ENCODE measurements at regions not wholly inside any gene's neighbourhood (a gene's known extent, or its start where the extent isn't known, plus 50 kb on each side); places are given as distances from the start of the nearest gene placed in this dataset.
A peak's percentile ranks its signal among the peaks of the same experiment; 100 is the strongest.

DNA sequence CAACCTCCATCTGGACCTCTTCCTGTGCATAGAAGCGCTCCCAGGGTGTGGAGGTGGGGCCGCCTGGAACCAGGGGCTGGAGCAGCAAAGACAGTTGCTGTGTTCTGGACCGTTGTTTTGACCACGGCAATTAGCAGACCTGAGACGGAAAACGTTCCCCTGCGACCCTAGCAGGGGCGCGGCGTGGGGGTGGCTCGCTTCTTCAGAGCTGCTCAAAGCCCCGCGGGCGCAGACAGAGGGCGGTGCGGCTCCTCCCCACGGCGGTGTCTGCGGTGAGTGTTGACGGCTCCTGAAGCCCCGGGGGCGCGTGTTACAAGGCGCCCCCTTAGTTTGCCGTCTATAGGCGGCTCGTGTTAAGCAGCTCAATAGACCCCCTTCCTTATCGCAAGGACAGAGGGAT is 79.2 kb downstream of the TRIML1 start:
- FAIRE-seq: no peak
- Histone ChIP-seq H3K4me1 (peaks cover 13% of the 10 kb centered on the region; the same call in 2 of the 3 replicates), H3K4me3 (no peak overlapping the region), H3K4me2 (no peak overlapping the region), H3K27ac (no peak overlapping the region; a peak in 1 of 6 replicates), H3K9me3 (no peaks in the 10 kb centered on the region)
- no peak for DNase-seq (ENCODE audit: low read depth in 1 of 2, low spot score in 1 of 2)
- TF ChIP-seq HOXB13 (CRISPR knock-in tag; IDR thresholded peaks at IDR 0.05; ENCODE audit: low read depth): no peak
- no peak for TF ChIP-seq TP53 (CRISPR knock-in tag; IDR thresholded peaks at IDR 0.05)
- no peak for TF ChIP-seq ELK1 (IDR thresholded peaks at IDR 0.05; ENCODE audit: low read depth, low read length)
- ChIA-PET CTCF (no interaction called here), POLR2A (no interaction called here)
- no peak for ATAC-seq
- WGBS (ENCODE audit: missing lambda C conversion rate): 96% methylated on average over 7 of the region's 28 CpGs

DNA sequence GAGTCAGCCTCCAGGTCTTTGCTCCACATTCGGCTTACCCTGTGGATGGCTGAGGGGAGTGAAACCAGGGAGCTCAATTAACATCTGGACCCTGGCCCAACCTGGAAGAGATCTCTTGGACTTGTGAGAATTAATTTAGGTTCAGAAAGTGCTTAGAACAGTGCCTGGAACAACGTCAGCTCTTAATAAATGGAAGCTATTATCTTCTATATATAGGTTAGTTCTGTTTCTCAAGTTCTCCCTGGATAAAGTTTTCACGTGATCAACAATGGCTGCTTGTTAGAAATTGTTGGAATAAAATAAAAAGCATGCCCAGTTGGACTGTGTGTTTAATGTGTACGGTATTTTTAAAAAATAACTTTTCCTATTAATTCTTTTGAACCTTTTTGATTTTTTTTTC is 80.8 kb downstream of the TRIML1 start:
- no peak for ATAC-seq
- POLR2A ChIA-PET: no interaction called here
- FAIRE-seq: no peak
- WGBS (ENCODE audit: missing lambda C conversion rate): 88% methylated on average over 4 of the region's 4 CpGs
- CTCF ChIA-PET: no interaction called here
- TF ChIP-seq MAZ (IDR thresholded peaks at IDR 0.05; ENCODE audit: borderline replicate concordance, low read depth, low read length) (no peak), RNF2 (IDR thresholded peaks at IDR 0.05; ENCODE audit: borderline replicate concordance, low read depth) (no peak), FOSL2 (IDR thresholded peaks at IDR 0.05) (no peak), FOSL2 (CRISPR knock-in tag; IDR thresholded peaks at IDR 0.05) (no peak), HDAC2 (IDR thresholded peaks at IDR 0.05) (no peak), FOSB (CRISPR knock-in tag; IDR thresholded peaks at IDR 0.05) (no peak), EHF (CRISPR knock-in tag; IDR thresholded peaks at IDR 0.05) (no peak), MYC (IDR thresholded peaks at IDR 0.05; ENCODE audit: borderline replicate concordance, low read length) (no peak), EP300 (IDR thresholded peaks at IDR 0.05) (no peak), POLR2A (IDR thresholded peaks at IDR 0.05; ENCODE audit: low read length) (no peak), HOXB13 (CRISPR knock-in tag; IDR thresholded peaks at IDR 0.05; ENCODE audit: low read depth) (no peak)
- TF ChIP-seq, protein P1, sequence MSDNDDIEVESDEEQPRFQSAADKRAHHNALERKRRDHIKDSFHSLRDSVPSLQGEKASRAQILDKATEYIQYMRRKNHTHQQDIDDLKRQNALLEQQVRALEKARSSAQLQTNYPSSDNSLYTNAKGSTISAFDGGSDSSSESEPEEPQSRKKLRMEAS (IDR thresholded peaks at IDR 0.05): no peak
- peaks cover 6% of the 10 kb centered on the region; the same call in 2 of the 3 replicates for H3K4me1 ChIP-seq
- no peak for DNase-seq (ENCODE audit: low read depth in 1 of 2, low spot score in 1 of 2)
- no peak overlapping the region for H3K4me2 ChIP-seq
- no peaks in the 10 kb centered on the region for H3K9me3 ChIP-seq
- no peak overlapping the region for H3K4me3 ChIP-seq
- H3K27ac ChIP-seq: peak overlapping the region in 1 of 2 experiments; percentile 33; a peak in 1 of 6 replicates

- ChIA-PET POLR2A (no interaction called here), CTCF (interaction anchor here (0.6 kb wide), 1 partner anchor 596 kb away, joined by 4 read pairs; no protein-coding TSS in a partner anchor)
- WGBS (ENCODE audit: missing lambda C conversion rate): 85% methylated on average over 2 of the region's 2 CpGs
- Histone ChIP-seq H3K4me3 (no peak overlapping the region), H3K4me2 (no peak overlapping the region), H3K27ac (no peak overlapping the region), H3K4me1 (no peaks in the 10 kb centered on the region), H3K9me3 (no peaks in the 10 kb centered on the region)
- no peak for FAIRE-seq
- TF ChIP-seq GATA3 (IDR thresholded peaks at IDR 0.05; ENCODE audit: borderline replicate concordance): no peak
- TF ChIP-seq NFE2L2 (conservative IDR thresholded peaks at IDR 0.05; ENCODE audit: low read length): no peak
- no peak for TF ChIP-seq FOSB (CRISPR knock-in tag; IDR thresholded peaks at IDR 0.05)
- TF ChIP-seq BCL3 (IDR thresholded peaks at IDR 0.05): no peak
- no peak for TF ChIP-seq ZSCAN20 (CRISPR knock-in tag; IDR thresholded peaks at IDR 0.05)
- TF ChIP-seq HEYL (CRISPR knock-in tag; IDR thresholded peaks at IDR 0.05): no peak
- no peak for TF ChIP-seq MYC (IDR thresholded peaks at IDR 0.05; ENCODE audit: borderline replicate concordance, low read length)
- no peak for TF ChIP-seq HOXB13 (CRISPR knock-in tag; IDR thresholded peaks at IDR 0.05; ENCODE audit: low read depth)
- no peak for TF ChIP-seq CEBPB (IDR thresholded peaks at IDR 0.05)
- TF ChIP-seq SREBF2 (IDR thresholded peaks at IDR 0.05): no peak
- no peak for TF ChIP-seq NPAS2 (CRISPR knock-in tag; IDR thresholded peaks at IDR 0.05; ENCODE audit: borderline replicate concordance)
- TF ChIP-seq, protein P1 (IDR thresholded peaks at IDR 0.05): no peak
- TF ChIP-seq EP300 (IDR thresholded peaks at IDR 0.05): no peak
- TF ChIP-seq, protein P2, sequence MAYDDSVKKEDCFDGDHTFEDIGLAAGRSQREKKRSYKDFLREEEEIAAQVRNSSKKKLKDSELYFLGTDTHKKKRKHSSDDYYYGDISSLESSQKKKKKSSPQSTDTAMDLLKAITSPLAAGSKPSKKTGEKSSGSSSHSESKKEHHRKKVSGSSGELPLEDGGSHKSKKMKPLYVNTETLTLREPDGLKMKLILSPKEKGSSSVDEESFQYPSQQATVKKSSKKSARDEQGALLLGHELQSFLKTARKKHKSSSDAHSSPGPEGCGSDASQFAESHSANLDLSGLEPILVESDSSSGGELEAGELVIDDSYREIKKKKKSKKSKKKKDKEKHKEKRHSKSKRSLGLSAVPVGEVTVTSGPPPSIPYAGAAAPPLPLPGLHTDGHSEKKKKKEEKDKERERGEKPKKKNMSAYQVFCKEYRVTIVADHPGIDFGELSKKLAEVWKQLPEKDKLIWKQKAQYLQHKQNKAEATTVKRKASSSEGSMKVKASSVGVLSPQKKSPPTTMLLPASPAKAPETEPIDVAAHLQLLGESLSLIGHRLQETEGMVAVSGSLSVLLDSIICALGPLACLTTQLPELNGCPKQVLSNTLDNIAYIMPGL (CRISPR knock-in tag; IDR thresholded peaks at IDR 0.05; ENCODE audit: borderline replicate concordance): no peak
- TF ChIP-seq EHF (CRISPR knock-in tag; IDR thresholded peaks at IDR 0.05): no peak
- TF ChIP-seq EHMT2 (IDR thresholded peaks at IDR 0.05; ENCODE audit: low read depth): no peak
- DNase-seq (ENCODE audit: low read depth in 1 of 2, low spot score in 1 of 2): no peak
- ATAC-seq: no peak
These were observed 81.8 kb downstream of the TRIML1 start for GRCh38 chr4:188221090-188221489.

All from A549 (cell line).